ENCODE measurements at regions not wholly inside any gene's neighbourhood (a gene's known extent, or its start where the extent isn't known, plus 50 kb on each side); places are given as distances from the start of the nearest gene placed in this dataset.

DNA sequence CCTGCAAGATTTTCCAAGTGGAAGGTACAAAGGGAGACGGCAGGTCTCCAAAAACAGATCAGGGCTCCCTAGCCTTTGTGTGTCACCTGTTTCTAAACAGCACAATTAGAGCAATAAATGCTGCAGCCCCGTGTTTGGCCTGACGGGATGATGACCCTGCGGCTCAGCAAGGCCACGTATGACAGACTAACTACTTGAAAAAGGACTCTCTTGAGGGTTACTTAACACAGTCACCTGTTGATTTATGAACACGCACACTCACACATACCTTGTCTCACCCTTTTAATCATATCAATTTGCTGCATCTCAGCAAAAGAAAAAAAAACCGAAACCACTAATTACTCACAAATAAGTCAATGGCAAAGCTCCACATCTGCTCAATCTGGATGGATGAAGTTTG lies 199.6 kb upstream of the GAS1 start:
- Histone ChIP-seq H3K79me2 (ENCODE audit: control insufficient read depth, insufficient read depth, low read length) (no peaks in the 10 kb centered on the region), H3K4me2 (ENCODE audit: control insufficient read depth, extremely low read depth, insufficient read depth, low read depth, low read length) (no peak overlapping the region), H3K27ac (ENCODE audit: control insufficient read depth, insufficient read depth, low read length) (no peak overlapping the region), H3K4me1 (ENCODE audit: control insufficient read depth, extremely low read depth, insufficient read depth, low read length) (peaks cover 10% of the 10 kb centered on the region), H3K36me3 (ENCODE audit: control insufficient read depth in 2 of 2, extremely low read depth in 1 of 2, insufficient read depth in 2 of 2, low read length in 2 of 2) (no peaks in the 10 kb centered on the region), H2AFZ (ENCODE audit: control insufficient read depth, low read length) (no peak overlapping the region), H4K20me1 (ENCODE audit: control insufficient read depth, extremely low read depth, insufficient read depth, low read length) (no peaks in the 10 kb centered on the region), H3K9ac (ENCODE audit: control insufficient read depth, extremely low read depth, insufficient read depth, low read length) (no peak overlapping the region), H3K4me3 (ENCODE audit: control insufficient read depth in 2 of 3, extremely low read depth in 1 of 3, insufficient read depth in 2 of 3, low read depth in 1 of 3, low read length in 3 of 3) (no peak overlapping the region), H3K9me1 (ENCODE audit: control insufficient read depth, extremely low read depth, insufficient read depth, low read length) (no peaks in the 10 kb centered on the region), H3K27me3 (ENCODE audit: control insufficient read depth, extremely low read depth, insufficient read depth, low read length) (no peaks in the 10 kb centered on the region), H3K9me3 (ENCODE audit: control insufficient read depth, low read depth, low read length) (no peaks in the 10 kb centered on the region)
- dilution Hi-C loops (cut with MboI; ENCODE audit: extremely low pct_ligation_motif_present, low sequenced_read_pairs), result no loop called here
- no peak for DNase-seq (ENCODE audit: low read depth, low spot score)
- no peak for FAIRE-seq
- TF ChIP-seq, protein P1, sequence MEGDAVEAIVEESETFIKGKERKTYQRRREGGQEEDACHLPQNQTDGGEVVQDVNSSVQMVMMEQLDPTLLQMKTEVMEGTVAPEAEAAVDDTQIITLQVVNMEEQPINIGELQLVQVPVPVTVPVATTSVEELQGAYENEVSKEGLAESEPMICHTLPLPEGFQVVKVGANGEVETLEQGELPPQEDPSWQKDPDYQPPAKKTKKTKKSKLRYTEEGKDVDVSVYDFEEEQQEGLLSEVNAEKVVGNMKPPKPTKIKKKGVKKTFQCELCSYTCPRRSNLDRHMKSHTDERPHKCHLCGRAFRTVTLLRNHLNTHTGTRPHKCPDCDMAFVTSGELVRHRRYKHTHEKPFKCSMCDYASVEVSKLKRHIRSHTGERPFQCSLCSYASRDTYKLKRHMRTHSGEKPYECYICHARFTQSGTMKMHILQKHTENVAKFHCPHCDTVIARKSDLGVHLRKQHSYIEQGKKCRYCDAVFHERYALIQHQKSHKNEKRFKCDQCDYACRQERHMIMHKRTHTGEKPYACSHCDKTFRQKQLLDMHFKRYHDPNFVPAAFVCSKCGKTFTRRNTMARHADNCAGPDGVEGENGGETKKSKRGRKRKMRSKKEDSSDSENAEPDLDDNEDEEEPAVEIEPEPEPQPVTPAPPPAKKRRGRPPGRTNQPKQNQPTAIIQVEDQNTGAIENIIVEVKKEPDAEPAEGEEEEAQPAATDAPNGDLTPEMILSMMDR (optimal IDR thresholded peaks at IDR 0.05 in 1 of 3, IDR thresholded peaks at IDR 0.05 in 1 of 3, conservative IDR thresholded peaks at IDR 0.05 in 1 of 3; ENCODE audit: extremely low read depth in 1 of 3, insufficient read depth in 2 of 3, low read length in 3 of 3), result no peak
- TF ChIP-seq EZH2 (IDR thresholded peaks at IDR 0.05; ENCODE audit: low read length), result no peak

DNA sequence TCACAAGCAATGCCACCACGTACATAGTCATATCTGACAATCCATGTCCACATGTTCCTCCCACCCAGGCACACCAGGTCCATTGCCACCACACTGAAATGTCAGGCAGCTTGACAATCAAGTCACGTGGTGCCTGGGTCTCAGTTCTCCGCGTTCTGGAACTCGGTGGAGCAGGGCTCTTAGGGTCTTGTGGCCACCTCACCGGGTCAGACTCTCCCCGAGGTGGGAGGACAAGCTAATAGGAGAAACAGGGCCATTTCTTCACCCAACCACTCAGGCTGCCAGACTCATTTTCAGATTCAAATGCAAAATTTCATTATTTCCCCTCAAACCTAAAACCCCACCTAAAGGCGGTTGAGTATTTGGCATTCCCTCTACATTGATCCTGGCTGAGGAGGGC lies 200.5 kb upstream of the GAS1 start:
- no peak overlapping the region for H3K4me3 ChIP-seq (ENCODE audit: control insufficient read depth in 2 of 3, extremely low read depth in 1 of 3, insufficient read depth in 2 of 3, low read depth in 1 of 3, low read length in 3 of 3)

More for the DNA sequence above, 200.5 kb upstream of the GAS1 start:
- H4K20me1 ChIP-seq (ENCODE audit: control insufficient read depth, extremely low read depth, insufficient read depth, low read length), result no peaks in the 10 kb centered on the region
- H3K27me3 ChIP-seq (ENCODE audit: control insufficient read depth, extremely low read depth, insufficient read depth, low read length), result no peaks in the 10 kb centered on the region
- peaks cover 10% of the 10 kb centered on the region for H3K4me1 ChIP-seq (ENCODE audit: control insufficient read depth, extremely low read depth, insufficient read depth, low read length)
- H3K9me1 ChIP-seq (ENCODE audit: control insufficient read depth, extremely low read depth, insufficient read depth, low read length), result no peaks in the 10 kb centered on the region
- peak overlapping the region; percentile 78 for H3K4me2 ChIP-seq (ENCODE audit: control insufficient read depth, extremely low read depth, insufficient read depth, low read depth, low read length)
- no peak overlapping the region for H3K27ac ChIP-seq (ENCODE audit: control insufficient read depth, insufficient read depth, low read length)
- no peaks in the 10 kb centered on the region for H3K79me2 ChIP-seq (ENCODE audit: control insufficient read depth, insufficient read depth, low read length)
- peak; percentile 5 for FAIRE-seq
- DNase-seq (ENCODE audit: low read depth, low spot score), result no peak
- TF ChIP-seq, protein P1 (optimal IDR thresholded peaks at IDR 0.05 in 1 of 3, IDR thresholded peaks at IDR 0.05 in 1 of 3, conservative IDR thresholded peaks at IDR 0.05 in 1 of 3; ENCODE audit: extremely low read depth in 1 of 3, insufficient read depth in 2 of 3, low read length in 3 of 3), result no peak
- TF ChIP-seq EZH2 (IDR thresholded peaks at IDR 0.05; ENCODE audit: low read length), result no peak
- H3K36me3 ChIP-seq (ENCODE audit: control insufficient read depth in 2 of 2, extremely low read depth in 1 of 2, insufficient read depth in 2 of 2, low read length in 2 of 2), result no peaks in the 10 kb centered on the region
- H3K9me3 ChIP-seq (ENCODE audit: control insufficient read depth, low read depth, low read length), result no peaks in the 10 kb centered on the region
- peak overlapping the region; percentile 62 for H2AFZ ChIP-seq (ENCODE audit: control insufficient read depth, low read length)
- dilution Hi-C loops (cut with MboI; ENCODE audit: extremely low pct_ligation_motif_present, low sequenced_read_pairs), result no loop called here
- peak overlapping the region; percentile 69 for H3K9ac ChIP-seq (ENCODE audit: control insufficient read depth, extremely low read depth, insufficient read depth, low read length)
